GM21786 (cell line): ENCODE measurements at regions not wholly inside any gene's neighbourhood (a gene's known extent, or its start where the extent isn't known, plus 50 kb on each side); places are given as distances from the start of the nearest gene placed in this dataset.

Experiments used
- ATAC-seq: cut with Tn5 transposase; IDR thresholded peaks from one replicate; pipeline ENCODE4 v1.9.1; 2021; ENCODE audit not compliant: unreplicated experiment

- no peak for ATAC-seq
Observed at GRCh38 chr19:28291874-28292273, 921.1 kb downstream of the UQCRFS1 start.

- no peak for ATAC-seq
Observed at GRCh38 chr19:28290963-28291657, 921.8 kb downstream of the UQCRFS1 start.

- ATAC-seq: no peak
Observed at GRCh38 chr19:28289295-28290063, 923.5 kb downstream of the UQCRFS1 start.

GRCh38 chr19:28288572-28289264 is 924.2 kb downstream of the UQCRFS1 start:
- no peak for ATAC-seq

GRCh38 chr19:28285917-28286316 is 927.0 kb downstream of the UQCRFS1 start:
- ATAC-seq: no peak

GRCh38 chr19:28285078-28285477 is 927.9 kb downstream of the UQCRFS1 start:
- ATAC-seq: no peak

- no peak for ATAC-seq
Observed at GRCh38 chr19:28284389-28284788, 928.6 kb downstream of the UQCRFS1 start.

- ATAC-seq: no peak
Observed at GRCh38 chr19:28283592-28283991, 929.4 kb downstream of the UQCRFS1 start.

GRCh38 chr19:28281676-28282075 is 931.3 kb downstream of the UQCRFS1 start:
- ATAC-seq: no peak

- no peak for ATAC-seq
Observed at GRCh38 chr19:28264556-28264955, 948.4 kb downstream of the UQCRFS1 start.

GRCh38 chr19:28258829-28259228 is 954.1 kb downstream of the UQCRFS1 start:
- no peak for ATAC-seq

GRCh38 chr19:28257396-28257795 is 955.6 kb downstream of the UQCRFS1 start:
- no peak for ATAC-seq

- no peak for ATAC-seq
Observed at GRCh38 chr19:28247243-28247642, 965.7 kb downstream of the UQCRFS1 start.

- no peak for ATAC-seq
Observed at GRCh38 chr19:28245937-28246336, 967.0 kb downstream of the UQCRFS1 start.

- no peak for ATAC-seq
Observed at GRCh38 chr19:28244966-28245365, 968.0 kb downstream of the UQCRFS1 start.

GRCh38 chr19:28242317-28242927 is 970.5 kb downstream of the UQCRFS1 start:
- ATAC-seq: no peak

- ATAC-seq: no peak
Observed at GRCh38 chr19:28239270-28239669, 973.7 kb downstream of the UQCRFS1 start.

GRCh38 chr19:28238270-28238820 is 974.6 kb downstream of the UQCRFS1 start:
- no peak for ATAC-seq

GRCh38 chr19:28235606-28236125 is 977.3 kb downstream of the UQCRFS1 start:
- no peak for ATAC-seq

GRCh38 chr19:28234637-28235036 is 978.3 kb downstream of the UQCRFS1 start:
- ATAC-seq: no peak

- ATAC-seq: no peak
Observed at GRCh38 chr19:28228854-28229253, 984.1 kb downstream of the UQCRFS1 start.
